HuH-7 (cell line): ENCODE measurements at regions not wholly inside any gene's neighbourhood (a gene's known extent, or its start where the extent isn't known, plus 50 kb on each side); places are given as distances from the start of the nearest gene placed in this dataset.

Experiments used
- DNase-seq: peaks from one replicate; pipeline ENCODE4 v3.0.0; 2011; ENCODE audit warnings: low spot score

DNA sequence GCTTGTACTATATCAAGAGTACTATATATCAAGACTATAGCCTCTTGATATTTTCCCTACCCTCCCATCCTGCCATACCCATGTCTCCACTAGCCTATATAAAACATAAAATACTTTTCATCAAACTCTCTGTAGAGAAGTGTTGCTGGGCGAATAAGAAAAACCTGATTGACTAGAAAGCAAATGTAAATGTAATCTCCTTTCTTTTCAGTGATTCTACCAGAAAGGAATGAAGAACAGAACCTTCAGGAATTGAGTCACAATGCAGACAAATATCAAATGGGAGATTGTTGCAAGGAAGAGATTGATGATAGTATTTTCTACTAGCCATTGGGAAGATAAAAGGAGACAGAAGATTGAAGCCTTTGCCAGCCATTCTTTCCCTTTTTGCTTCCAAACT lies 89.2 kb downstream of the KCNRG start:
- DNase-seq: no peak

DNA sequence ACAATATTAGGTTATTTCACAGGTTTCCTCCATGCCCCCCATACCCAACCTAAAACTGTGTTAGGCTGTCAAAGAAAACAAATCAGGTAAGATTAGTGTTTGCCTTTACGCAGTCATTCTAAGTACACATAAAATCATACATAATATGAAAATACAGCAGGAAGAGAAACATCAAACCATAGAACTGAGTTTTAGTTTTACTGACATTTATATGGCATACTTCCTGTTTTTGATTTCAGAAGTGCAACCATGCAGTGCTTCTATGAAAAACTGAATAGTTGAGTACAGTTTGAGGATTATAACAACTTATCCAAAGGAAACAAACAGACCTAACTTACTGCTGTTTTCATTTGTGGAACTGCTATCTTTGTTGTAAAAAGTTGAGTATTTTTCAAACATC lies 91.3 kb downstream of the KCNRG start:
- DNase-seq: no peak

DNA sequence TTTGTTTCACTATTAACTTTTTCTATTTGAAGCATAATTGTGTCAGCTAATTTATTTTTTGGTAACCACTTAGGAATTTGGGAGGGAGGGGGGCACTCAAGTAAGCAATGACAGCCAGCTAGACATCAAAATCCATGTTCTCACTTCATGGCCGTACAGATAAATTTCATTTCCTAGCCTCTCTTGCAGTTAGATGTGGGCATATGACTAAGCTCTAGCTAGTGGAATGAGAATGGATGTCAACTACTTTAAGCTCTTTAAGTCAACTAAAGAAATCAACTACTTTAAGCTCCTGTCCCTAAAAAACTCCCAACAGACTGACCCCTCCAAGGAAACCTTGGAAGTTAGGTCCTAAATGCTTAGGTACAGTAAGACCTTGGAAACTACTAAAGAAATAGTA lies 92.0 kb downstream of the KCNRG start:
- DNase-seq: no peak

DNA sequence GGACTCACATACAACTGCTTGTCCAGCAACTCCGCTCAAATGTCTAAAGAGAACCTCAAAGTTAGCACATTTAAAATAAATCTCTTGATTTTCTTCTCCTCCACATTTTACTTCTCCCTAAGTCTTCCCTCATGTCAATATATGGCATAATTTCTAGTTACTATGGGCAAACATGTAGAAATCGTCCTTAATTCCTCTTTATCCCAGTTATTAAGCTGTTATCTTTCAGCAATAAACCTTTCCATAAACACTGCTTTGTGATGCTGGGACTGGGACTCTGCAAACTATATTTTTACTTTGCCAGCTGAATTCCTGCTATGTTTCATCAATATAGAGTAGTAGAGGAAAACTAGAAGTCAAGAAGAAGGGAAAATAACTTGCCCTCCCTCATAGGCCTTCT lies 99.7 kb downstream of the KCNRG start:
- DNase-seq: no peak

DNA sequence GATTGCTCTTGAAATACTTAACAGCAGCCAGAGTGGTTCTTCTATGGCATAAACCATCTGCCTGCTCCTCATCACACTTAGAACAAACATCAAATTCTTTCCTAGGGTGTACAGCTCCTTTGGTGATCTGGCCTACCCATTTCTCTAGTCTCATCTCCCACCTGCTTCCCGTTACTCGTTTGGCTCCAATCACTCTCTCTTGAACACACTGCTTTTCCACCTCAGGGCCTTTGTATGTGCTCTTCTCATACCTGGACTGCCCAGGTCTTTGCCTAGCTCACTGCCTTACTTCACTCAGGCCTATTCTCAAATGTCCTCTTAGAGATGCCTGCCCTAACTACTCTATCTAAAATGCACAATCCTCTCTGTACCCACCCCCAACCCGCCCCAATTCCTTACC lies 100.5 kb downstream of the KCNRG start:
- no peak for DNase-seq

DNA sequence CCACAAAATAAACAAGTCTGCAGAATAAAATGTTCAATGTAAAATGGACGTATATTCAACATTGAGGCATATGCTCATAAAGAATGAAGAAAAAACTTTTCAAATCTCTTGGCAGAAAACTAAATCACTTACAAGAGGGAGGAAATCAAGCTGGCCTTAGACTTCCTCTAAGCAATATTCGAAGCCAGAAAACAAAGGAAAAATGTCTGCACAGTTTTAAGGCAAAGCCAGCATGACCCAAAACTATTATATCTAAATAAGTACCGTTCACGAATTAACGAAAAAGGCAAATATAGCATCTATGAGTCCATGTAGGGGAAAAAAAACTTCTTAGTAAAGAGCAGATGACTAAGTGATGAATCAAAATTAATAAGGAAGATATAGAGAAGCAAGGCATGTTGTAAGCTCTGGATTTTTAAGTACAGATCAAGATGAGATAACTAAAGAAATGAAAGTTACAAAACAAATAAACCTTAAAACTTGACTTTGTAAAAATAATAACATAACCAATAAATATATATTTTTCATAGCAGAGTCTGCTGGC lies 101.3 kb downstream of the KCNRG start:
- no peak for DNase-seq

DNA sequence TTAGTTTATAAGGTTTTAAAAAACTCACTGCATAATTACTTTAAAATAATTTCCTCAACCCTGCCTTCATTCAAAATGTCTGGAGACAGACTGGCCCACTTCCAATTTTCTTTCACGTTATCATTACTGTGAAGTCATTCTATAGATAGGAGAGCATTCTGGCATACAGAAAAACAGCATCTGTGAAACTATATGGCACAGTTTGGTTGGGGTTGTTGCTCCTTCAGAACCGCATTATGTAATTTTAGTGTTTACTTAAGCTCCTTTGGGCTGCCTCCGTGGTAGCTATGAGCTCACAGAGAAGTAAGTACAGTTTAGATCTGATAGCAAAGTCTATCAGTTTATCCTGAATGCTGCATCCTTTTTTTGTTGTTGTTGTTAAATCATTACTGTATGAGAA lies 104.3 kb downstream of the KCNRG start:
- no peak for DNase-seq

DNA sequence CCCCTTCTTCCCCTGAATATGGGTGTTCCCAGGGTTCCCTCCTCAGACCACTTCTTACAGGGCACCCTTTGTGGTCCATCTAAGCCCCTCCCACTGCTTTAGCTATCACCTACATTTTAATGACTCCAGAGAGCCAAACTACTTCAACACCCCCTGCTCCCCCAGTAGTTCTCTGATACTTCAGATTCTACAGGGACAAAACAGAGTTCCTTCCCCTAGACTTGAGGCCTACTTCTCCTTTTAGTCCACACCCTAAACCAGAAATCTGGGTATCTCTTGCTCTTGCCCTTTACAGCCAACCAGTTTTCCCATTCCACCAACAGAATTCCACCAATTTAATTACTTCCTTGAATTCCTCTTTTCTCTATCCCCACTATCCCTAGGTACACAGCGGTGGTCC lies 107.2 kb downstream of the KCNRG start:
- no peak for DNase-seq

DNA sequence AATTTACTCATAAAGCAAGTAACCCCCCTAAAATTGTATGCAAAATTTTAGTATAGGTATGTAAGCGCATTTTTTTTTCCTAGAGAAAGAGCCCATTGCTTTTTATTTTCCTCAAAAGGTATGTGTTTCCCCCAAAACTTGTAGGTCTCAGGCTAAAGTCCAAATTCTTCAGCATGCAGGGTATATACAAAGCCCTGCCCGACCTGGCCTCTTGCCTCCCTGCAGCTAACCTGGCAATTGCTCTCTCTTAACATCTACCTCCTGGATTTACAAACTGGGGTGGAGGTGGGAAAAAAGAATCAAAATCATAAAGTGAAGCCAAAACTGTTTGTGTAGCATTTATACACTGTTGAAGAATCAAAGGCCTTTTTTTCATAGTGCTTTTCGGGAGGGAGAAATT lies 107.8 kb downstream of the KCNRG start:
- DNase-seq: no peak

DNA sequence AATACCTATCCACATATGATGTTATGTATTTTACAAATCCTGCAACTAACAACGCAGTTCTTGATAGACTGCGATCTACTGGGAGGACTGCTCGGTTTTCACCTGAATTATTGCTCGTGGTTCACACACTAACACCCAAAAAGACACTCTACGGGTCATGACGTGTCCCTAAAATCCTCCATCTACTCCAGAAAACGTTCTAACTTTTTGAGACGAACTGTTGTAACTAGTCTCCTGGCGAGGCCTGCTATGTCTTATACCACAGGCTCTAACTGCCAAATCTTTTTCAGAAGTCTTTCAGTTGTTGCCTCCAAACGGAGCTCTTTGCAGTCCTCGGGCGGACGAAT lies 108.2 kb downstream of the KCNRG start:
- DNase-seq: no peak

DNA sequence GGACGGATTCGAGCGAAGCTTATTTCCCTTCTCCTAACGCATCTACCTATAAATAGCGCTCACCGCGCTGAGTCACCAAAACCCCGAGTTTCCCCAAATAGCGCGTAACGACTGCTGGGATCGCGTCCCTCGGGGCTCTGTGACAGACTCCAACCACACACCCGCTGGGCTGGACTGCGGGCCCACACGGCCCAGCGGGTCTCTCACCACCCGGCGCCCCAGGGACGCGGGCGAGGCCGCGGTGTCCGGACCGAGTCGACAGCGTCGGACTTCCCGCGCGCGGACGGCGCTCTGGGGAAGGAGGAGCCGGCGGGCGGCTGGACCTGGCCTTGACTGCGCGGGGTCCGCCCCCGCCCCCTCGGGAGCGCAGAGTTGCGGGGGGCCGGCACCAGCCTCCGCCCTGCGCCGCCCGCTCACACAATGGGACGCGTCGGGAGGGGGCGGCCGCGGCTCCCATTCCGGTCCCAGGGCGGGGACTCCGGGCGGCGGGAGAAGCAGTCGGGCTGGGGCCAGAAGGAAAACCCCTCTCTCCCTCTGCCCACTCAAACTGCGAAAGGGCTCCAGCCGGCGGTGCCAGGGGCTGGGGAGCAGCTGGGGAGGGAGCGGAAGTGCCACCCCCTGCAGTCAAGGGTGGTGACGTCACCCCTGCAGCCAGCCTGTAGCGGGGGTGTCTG lies 108.8 kb downstream of the KCNRG start:
- peak; percentile 95 for DNase-seq

DNA sequence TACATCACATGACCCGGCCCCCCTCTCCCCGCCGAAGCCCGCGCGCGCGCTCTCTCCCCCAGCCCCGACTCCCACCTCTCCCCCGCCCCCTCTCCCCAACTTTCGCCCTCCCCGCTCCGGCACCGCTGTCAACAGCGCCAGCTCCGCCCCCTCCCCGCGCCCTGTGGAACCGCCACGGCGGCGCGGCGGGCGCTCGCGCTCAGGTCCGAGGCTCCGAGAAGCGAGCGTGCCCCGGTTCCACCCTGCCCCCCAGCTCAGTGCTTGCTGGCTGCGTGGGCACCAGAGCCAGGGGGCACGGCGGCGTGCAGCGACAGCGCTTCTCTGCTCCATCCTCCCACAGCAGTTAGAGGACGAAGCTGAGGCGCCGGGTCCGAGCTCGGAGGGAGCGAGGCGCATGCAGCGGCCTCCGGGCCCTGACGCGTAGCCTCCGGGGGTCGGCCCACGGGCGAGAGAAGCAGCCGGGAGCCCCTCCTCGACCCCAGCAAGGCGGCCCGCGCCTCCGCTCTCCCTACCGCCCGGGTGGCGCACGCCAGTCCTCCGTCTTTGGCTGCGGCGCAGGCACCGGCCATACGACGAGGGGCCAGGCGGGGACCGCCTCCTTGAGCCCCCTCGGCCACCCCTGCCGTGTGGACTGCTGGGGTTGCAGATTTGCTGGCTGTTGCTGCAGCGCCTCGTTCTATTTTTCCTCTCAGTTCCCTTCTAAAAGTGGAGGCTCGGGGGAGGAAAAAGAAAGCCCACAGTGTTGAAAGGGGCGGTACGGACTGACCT lies 109.5 kb downstream of the KCNRG start:
- DNase-seq: peak; percentile 45

DNA sequence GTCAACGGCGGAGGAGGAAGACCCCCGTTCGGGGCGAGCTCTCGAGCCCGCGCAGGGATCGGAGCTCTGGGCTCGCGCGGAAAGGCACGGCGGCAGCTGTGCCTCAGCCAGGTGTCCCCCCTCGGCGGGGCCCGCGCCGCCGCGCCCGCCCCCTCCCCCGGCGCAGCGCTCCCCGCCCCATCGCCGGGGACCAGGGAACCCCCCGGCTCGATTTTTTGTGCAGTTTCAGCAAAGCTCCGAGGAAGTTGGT lies 110.0 kb downstream of the KCNRG start:
- no peak for DNase-seq

DNA sequence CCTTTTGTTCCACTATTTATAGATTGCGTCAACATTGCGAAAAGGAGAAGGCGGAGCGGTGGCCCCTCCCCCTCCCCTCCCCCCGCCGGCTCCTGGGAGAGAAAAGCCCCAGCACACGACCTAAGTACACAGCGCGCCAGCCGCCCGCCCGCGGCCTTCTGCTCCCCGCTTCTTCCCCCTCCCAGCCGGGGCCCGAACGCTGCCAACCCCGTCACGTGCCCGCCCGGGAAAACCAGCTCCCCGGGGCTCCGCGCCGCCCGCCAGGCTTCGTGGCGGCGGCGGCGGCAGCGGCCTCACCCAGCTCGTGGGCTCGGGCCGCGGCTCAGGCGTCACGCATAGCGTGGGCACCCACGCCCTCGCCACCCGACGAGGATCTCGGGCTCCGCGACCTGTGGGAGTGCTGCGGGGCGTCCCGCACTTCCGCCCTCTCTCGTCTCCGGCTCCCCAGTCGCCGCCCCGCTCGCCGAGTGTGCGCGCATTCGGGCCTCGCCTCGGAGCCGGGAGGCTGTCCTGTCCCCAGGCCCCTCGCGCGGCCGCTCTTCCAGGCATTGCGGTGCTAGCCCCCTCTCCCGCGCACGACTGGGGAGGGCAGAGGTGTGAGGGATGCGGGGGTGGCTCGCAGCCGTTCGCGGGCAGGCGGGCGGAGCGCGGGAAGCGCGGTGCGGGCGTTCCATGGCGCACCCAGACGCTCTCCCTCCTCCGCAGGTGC lies 110.5 kb downstream of the KCNRG start:
- peak; percentile 86 for DNase-seq

DNA sequence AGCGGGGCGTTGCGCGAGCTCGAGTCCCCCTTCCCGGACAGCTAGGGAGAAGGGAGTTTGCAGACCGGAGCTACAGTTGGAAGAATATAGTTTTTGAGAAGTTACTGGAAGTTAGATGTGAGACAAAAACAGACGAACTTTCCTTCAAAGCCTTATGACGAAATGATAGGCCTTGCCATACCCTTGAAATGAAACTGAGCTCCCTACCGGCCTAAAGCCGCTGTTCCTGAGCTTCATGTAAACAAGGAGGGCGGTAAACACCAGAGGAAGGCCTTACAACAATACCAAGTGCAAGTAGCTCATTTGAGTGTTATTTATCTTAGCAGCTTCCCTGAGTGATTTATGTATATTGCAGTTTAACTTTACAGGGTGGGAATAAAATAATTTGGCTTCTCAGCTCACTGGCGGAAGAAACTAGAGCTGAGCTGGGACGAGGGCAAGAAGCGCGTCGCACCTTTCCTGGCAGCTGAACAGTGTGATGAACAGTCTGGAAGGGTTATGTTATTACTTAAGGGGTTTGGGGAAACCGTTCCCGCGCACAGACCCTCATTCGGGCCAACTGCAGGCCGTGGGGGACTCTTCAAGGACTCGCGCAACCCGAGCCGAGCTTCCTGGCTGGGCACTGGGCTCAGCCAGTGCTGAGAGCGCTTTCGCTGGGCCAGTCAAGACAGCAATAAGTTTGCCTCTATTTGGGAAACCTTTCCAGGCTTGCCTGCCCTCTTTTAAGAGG lies 111.2 kb downstream of the KCNRG start:
- peak; percentile 53 for DNase-seq

DNA sequence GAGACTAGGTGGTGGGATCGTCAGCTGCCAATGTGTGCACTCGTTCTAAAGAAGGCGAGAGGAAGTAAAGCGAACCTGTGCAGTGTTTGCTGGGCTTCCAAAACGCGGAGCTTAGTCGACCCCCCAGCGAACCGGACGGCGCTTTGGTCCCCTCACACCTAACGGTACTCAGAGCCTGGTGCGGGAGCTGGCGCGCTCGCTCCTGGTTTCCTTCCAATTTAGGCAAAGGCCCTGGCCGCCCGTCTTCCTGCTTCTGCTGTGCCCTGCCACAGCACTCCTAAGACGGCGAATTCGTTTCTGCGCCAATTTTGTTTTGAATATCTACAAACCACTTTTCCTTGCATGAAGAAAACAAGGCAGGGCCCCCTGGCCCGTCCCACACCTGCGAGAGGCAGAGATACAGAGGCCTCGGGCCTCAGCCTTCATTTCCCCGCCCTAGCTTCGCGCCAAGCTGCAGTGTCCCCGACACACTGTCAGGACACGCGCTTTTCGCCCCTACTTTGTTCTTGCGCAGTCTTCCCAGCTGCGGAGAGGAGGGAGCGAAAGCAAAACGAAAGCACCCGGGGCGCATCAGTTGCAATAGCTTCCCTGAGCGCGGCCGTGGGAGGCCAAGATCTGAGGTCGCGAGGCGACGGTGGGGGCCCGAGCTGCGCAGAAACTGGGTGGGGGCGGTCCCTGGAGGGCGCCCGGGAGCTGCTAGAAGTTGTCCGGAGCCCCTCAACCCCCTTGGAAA lies 111.9 kb downstream of the KCNRG start:
- DNase-seq: no peak

DNA sequence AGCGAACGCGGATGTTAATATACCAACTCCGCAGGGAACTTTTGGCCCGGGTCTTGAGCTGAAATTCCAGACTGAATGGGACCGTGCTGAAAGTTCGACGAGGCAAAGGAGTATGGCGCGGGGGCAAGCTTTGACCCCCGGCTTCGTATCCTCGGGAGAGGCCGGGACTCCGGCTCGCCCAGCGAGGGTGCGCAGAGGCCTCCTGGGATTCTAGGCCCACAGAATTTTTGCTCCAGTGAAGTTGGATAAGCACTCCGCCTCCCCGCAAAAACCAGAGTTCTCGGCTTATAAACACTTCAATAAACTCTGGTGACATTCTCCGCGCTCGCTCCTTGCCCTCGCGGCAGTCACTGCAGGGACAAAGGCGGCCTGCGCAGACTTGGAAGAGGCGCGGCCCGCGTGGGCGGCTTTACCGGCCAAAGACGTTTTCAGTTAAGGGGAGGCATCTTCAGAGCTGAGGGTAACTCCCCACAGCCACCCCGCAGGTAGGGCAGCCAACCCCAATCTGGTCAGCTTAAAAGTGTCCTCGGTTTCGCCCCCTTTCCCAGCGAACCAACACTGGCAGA lies 112.6 kb downstream of the KCNRG start:
- DNase-seq: no peak

DNA sequence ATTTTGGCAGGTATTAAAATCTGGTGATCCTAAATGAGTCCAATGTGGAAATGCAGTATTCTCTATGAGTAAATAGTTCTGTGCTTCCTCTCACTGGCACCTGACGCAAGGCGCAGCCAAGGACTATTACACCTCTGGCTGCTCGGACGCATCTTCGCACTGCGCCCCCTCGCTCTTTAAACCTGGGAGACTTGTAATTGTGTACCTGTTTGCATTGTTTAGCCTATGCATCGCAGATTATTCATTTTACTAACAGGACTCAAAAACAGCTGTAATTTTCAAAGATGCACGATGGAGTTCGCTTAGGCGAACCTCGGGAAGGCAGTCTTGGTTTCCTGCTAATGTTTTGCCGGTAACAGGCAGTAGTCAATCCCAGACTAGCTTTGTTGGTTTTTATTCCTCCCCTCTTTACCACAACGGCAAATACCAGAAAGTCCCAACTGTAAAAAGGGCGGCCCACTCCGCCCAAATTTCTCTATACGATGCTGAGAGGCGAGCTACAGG lies 113.2 kb downstream of the KCNRG start:
- no peak for DNase-seq

DNA sequence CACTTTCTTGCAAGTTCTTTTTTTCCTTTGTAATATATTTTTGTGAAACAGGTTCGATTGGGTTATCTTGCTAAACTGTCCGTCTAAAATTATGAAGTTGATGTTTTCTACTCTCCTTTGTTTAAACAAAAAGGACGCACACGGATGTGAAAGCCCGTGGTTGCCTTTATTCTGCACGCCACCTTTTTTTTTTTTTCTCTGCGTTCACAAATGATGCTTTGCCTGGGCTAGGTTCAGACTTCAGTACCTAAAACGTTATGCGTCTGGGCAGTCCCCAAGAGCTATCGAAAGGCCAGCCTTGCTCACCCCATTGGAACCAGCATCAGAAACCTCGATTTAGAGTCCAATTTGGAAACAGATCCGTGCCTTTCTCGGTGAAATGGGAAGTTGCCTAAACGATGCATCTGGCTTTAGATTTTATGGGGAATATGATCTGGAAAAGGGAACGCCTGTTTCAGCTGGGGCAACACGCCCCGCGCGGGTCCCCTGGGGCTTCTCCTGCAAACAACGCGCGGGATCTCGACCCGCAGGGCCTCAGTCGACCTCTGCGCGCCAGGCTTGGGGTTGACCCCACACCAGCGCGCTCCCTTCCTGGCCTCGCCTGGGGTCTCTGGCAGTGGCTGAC lies 113.9 kb downstream of the KCNRG start:
- DNase-seq: no peak

DNA sequence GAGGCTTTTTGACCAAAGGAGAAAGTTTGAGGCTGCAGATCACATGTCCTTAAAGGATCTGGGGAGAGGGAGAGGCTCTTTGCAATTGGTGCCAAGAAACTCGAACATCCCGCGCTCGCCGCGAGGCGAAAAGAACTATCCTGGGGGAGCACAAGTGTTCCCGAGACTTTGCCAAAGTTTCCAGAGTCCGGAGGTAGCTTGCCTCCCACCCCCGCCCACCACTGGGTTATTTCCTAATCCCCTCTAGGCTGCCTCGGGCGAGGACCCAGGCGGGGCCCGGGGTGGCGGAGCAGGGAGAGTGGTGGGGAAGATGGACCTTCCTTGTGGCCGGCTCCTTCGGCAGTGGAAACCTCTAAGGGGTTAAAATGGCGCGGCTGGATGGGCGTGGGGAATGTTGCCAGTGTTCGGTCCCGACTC lies 114.5 kb downstream of the KCNRG start:
- DNase-seq: peak; percentile 39
